NCI-H748 (cell line): ENCODE measurements at regions not wholly inside any gene's neighbourhood (a gene's known extent, or its start where the extent isn't known, plus 50 kb on each side); places are given as distances from the start of the nearest gene placed in this dataset.

ENCODE experiments used
- DNase-seq: peaks from one replicate; lab custom pipeline; 2025; ENCODE audit not compliant: unreplicated experiment; lab: John Stamatoyannopoulos, UW

DNA sequence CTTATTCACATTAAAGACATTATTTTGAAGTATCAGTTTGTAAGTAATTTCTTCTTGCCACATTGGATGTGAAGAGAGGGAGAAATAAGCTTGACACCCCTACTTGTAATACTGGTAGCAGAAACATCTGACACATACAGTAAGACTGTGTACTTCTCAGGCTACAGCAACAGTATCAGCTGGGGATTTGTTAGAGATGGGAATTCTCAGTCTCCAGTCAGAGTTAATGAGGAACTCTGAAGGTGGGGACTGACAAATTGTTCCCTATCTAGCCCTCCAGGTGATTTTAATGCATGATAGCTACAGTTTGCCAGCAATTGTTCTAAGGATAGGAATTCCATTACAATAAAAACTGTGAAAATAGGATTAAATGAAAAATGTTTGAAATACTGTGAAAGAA lies 524.8 kb downstream of the PRR16 start:
- no peak for DNase-seq

DNA sequence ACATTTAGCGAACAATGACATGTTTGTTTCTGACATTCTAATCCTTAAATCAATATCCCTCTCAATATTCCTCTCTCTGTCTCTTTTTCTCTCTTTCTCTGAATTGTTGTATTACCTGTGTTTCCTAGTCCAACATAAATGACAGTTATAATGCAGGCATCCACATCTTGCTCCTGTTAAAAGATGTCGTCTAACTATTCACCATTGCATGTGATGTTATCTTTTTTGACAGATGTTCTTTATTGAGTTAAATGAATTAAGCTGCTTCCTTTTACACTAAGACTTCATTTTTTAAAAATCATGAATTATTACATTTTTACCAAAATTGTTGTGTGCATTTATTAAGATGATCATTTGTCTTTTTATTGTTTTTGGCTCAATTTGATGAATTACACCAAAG lies 527.5 kb downstream of the PRR16 start:
- no peak for DNase-seq

DNA sequence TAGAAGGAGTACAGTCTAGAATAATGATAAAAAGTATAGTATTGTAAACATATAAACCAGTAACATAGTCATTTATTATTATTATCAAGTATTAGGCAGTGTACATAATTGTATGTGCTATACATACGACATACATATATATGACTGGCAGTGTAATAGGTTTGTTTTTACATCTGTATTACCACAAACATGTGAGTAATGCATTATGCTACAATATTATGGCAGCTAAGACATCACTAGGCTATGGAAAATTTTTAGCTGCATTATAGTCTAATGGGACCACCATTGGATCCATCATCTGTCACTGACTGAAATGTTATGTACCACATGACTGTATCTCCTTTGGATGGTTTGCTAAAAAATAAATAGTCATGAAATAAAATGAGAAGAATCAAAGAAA lies 530.0 kb downstream of the PRR16 start:
- DNase-seq, result no peak

- DNase-seq, result no peak
These were observed 535.5 kb downstream of the PRR16 start for GRCh38 chr5:120999550-120999949.

DNA sequence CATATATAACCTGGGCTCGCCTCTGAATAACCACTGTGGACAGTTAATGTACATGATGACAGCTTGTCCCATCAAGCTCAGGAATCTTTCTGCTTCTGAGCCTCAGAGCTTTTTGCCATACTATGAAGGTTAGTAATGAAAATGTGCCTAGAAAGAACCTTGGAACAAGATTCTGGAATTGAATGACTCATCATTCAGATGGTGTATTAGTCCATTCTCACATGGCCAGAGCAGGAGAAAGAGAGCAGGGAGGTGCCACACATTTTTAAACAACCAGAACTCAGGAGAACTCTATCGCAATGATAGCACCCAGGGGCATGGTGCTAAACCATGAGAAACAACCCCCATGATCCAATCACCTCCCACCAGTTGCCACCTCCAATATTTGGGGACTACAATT lies 542.1 kb downstream of the PRR16 start:
- DNase-seq, result no peak

DNA sequence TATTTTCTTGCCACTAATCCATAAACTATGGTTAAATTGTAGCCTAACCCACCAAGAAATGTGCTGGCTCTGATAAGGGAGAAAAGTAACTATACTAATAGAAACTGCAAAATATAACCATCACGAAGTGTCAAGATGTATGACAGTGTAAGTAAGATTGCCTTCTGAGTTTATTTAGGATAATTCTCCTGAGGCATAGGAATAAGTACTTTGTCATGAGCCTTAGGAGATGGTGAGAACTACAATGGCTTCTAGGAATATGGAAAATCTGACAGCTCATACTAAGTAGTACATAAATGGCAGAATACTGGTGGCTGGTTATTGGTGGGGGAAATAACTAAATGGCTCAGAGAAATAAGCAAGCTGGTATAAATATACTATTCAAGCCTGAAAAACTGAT lies 543.9 kb downstream of the PRR16 start:
- DNase-seq, result no peak

DNA sequence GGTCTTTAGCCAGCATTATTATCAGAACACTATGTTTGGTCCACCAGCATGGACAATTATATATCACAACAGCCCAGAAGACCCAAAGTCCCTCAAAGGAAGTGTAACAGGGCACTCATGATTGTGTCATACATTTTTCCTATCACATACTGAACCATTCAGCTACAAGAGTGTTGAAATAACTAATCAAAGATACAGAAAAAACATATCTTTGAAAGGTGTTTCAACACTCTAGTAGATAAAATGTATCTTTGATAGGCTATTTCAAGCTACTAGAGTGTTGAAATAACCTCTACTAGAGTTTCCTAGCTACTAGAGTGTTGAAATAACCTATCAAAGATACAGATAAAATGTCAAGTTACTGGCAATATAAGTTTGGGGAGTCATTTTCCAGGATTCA lies 545.0 kb downstream of the PRR16 start:
- DNase-seq, result no peak

DNA sequence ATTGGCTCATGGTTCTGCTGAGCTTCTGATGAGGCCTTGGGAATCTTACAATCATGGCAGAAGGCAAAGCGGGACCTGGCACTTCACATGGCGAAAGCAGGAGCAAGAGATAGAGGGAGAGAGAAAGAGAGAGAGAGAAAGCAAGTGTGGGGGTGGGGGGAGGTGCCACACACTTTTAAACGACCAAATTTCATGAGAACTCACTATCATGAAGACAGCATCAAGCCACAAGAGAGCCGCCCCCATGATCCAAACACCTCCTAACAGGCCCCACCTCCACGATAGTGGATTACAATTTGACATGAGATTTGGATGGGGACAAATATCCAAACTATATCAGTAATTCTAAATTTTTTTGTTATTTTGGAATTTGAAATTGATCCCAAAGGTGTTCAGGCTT lies 553.9 kb downstream of the PRR16 start:
- DNase-seq, result no peak

DNA sequence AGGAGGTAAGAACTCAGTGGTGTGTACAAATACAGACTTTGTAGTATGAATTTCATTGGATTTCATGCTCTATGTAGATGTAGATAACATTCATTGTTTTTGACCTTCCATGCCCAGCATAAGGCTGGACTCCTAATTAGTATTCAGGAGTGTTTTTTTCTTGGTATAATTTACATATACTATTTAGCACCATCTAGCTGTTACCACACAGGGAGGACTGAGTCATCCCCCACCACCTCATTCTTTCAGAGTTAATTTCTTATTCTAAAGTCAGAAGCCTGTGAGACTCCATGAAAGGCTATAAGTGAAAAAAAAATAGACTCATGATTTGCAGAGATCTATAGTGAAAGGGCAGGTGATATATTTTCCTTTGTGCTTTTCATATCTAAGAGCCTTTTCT lies 555.0 kb downstream of the PRR16 start:
- no peak for DNase-seq

DNA sequence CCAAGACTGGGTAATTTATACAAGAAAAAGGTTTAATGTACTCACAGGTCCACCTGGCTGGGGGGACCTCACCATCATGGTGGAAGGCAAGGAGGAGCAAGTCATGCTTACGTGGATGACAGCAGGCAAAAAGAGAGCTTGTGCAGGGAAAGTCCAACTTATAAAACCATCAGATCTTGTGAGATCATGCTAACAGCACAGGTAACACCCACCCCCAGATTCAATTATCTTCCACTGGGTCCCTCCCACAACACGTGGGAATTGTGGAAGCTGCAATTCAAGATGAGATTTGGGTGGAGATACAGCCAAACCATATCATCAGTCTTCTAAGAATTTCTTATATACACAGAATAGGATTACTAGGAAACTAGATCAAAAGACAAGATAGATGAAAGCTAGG lies 555.6 kb downstream of the PRR16 start:
- DNase-seq, result no peak

GRCh38 chr5:121021681-121022080 lies 557.6 kb downstream of the PRR16 start:
- DNase-seq, result no peak

DNA sequence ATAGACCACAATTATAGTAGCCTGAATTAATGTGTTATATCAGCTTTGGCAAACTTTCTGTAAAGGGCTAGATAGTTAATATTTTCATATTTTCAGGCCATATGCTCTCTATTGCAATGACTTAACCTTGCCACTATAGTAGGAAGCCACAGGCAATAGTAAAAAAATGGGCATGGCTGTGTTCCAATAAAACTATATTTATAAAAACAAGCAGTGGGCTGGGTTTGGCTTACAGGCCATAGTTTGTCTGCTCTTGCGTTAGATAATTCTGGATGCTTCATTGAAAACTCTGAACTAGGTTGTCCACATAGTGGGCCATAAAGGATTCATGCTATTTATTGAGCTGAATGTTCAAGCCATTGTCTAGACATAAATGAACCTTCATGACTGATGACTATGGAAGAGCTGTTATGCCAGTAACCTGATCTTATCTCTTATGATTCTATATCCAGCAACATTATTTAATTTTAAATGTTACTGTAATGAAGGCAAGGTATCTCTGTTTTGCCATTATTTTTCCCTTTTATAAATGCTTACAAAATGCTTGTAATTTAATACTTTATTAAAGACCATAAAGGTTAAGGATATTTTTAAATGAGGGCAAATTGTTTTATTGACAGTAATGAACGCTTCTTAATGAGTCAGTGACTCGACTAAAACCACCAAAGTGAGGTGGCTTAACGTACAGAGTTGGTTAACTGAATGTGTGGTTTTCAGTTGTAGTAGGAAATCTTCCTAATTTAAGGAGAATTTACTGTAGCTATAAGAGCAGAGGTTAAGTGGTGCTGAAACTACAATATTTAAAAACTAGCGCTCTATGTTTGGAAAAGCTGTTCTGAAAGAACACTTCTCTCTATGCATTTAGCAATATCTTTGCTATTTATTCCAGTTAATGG lies 560.6 kb downstream of the PRR16 start:
- no peak for DNase-seq

GRCh38 chr5:121025671-121026070 lies 561.6 kb downstream of the PRR16 start:
- no peak for DNase-seq

- DNase-seq, result no peak
These were observed 563.5 kb downstream of the PRR16 start for GRCh38 chr5:121027636-121028035.

DNA sequence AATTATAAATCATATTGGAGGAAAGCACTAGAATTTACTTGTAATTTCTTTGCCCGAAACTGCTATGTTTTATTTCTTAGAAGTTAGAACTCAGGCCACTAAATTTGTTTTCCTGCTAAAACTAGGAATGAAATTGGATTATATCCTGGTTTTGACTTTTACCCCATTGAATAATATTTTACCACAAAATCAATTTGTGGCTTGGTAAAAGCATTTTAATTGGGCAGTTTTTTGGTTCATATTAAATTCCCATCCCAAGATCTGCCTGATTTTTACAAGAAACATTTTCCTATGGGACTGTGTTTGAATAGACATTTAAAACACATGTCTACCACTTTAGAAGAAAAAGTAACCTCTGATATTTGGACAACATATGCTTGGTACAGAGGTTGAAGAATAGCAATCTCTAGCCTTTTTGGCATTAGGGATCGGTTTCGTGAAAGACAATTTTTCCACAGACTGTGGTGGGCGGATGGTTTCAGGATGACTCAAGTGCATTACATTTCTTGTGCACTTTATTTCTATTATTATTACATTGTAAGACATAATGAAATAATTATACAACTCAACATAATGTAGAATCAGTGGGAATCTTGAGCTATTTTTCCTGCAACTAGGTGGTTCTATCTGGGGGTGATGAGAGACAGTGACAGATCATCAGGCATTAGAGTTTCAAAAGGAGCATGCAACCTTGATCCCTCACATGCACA lies 565.6 kb downstream of the PRR16 start:
- DNase-seq, result no peak

- DNase-seq, result no peak
These were observed 567.4 kb downstream of the PRR16 start for GRCh38 chr5:121031491-121031890.

- DNase-seq, result no peak
These were observed 569.2 kb downstream of the PRR16 start for GRCh38 chr5:121033334-121033733.

- no peak for DNase-seq
These were observed 574.3 kb downstream of the PRR16 start for GRCh38 chr5:121038438-121038837.

DNA sequence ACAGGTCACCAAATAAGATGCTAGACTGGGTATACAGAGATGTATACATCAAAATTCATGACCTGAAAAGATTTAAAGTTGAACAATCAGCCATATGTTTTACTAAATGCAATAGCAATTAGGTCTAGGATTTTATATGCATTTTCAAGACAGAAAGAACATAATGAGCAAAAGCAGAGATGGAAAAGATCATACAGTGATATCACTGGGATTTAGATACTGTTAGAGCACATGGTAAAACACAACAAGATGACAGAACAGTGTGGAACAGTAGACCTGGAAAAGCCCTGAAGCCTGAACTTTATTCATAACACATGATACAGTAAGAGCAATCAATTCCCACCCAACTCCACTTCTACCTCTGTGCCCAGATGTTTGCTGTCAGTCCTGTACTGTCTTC lies 585.9 kb downstream of the PRR16 start:
- DNase-seq, result no peak

DNA sequence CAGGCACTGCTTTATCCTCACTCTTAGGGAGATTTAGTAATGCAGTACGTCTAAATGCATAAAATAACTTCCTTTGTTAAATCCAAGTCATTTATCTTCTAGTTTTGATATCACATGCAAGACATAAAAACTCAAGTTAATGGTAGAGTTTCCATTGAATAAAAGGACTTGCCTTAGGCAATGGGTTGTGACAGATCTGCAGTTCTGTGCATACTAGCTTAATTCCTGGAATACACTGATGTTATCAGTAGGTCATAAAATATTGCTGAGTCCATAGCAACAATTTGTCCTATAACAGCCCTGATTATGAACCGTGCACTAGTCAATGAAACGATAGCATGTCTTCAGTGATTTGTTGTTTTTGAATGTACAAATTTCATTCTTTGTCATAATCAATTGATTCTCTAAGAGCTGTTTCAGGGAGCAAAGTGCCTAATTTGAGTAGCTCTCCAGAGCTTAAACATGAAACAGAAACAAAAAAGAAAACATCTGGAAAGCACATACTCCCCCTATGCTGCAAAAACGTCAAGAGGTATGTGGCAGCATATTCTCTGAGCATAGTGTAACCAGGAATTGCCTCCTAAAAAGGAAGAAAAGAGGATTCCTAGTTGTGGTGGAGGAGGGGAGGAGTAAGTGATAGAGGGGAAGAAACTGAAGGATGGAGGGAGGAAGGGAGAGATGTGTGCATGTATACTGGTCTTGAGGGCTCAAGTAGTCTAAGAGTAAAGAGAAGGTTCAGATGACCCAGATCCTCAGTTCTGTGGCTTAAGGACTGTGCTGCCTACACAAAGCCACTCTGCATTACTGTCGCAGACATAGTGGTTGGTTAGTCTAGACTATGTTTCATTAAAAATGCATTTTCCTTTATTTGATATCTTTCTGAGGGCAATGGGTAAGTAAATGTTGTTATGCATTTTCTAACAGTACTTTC lies 589.2 kb downstream of the PRR16 start:
- no peak for DNase-seq

- no peak for DNase-seq
These were observed 591.5 kb downstream of the PRR16 start for GRCh38 chr5:121055586-121055985.
